SU-DHL-6 (cell line): ENCODE measurements at regions not wholly inside any gene's neighbourhood (a gene's known extent, or its start where the extent isn't known, plus 50 kb on each side); places are given as distances from the start of the nearest gene placed in this dataset.

ENCODE experiments used
- H2AFZ ChIP-seq: fragments of 200-600 bp; sonication (generic); 2 replicates; pipeline ENCODE4 v1.6.1; 2014; ENCODE audit warnings: low read depth, mild to moderate bottlenecking, moderate library complexity, mixed read lengths, antibody characterized with exemption, low read length; ENCODE audit not compliant: severe bottlenecking
- H3F3A ChIP-seq: fragments of 200-600 bp; shearing (Covaris generic); 2 replicates; pipeline ENCODE4 v1.6.0; 2016; ENCODE audit warnings: antibody characterized with exemption, mild to moderate bottlenecking; ENCODE audit not compliant: insufficient read depth
- H3K27ac ChIP-seq: fragments of 200-600 bp; sonication (generic); 2 replicates; pipeline ENCODE4 v1.5.1; 2016; ENCODE audit warnings: low read depth, mild to moderate bottlenecking, low read length, moderate library complexity, mixed read lengths
- H3K27me3 ChIP-seq: fragments of 200-600 bp; sonication (generic), shearing (Covaris generic); 2 replicates; pipeline ENCODE4 v1.6.0; 2014; ENCODE audit warnings: mild to moderate bottlenecking, low read length
- H3K36me3 ChIP-seq: fragments of 200-600 bp; sonication (generic); 2 replicates; pipeline ENCODE4 v1.6.1; 2014; ENCODE audit warnings: mild to moderate bottlenecking, low read length, mixed read lengths
- H3K4me2 ChIP-seq: fragments of 300-600, 200-600 bp; shearing (Covaris generic), sonication (generic); 2 replicates; pipeline ENCODE4 v1.6.0; 2014; ENCODE audit warnings: low read length, low read depth, mild to moderate bottlenecking; ENCODE audit not compliant: poor library complexity, severe bottlenecking
- H3K4me3 ChIP-seq: fragments of 200-600 bp; sonication (generic); 2 replicates; pipeline ENCODE4 v1.5.1; 2014; ENCODE audit warnings: antibody characterized with exemption, low read length, mild to moderate bottlenecking, mixed read lengths; ENCODE audit not compliant: insufficient read depth, poor library complexity, severe bottlenecking
- H3K79me2 ChIP-seq: fragments of 200-600 bp; sonication (generic); 2 replicates; pipeline ENCODE4 v1.6.1; 2014; ENCODE audit warnings: mild to moderate bottlenecking, low read length, moderate library complexity; ENCODE audit not compliant: insufficient read depth
- H3K9ac ChIP-seq: fragments of 200-600 bp; sonication (generic); 2 replicates; pipeline ENCODE4 v1.7.0; 2014; ENCODE audit warnings: mild to moderate bottlenecking, low read length
- H3K9me2 ChIP-seq: fragments of 200-600 bp; sonication (generic); replicated peaks from 2 replicates; pipeline ENCODE4 v1.6.1; 2014; ENCODE audit warnings: low read length; ENCODE audit not compliant: insufficient read depth
- H3K9me3 ChIP-seq: fragments of 200-600 bp; sonication (generic); 2 replicates; pipeline ENCODE4 v1.6.1; 2014; ENCODE audit warnings: low read length, mixed read lengths; ENCODE audit not compliant: insufficient read depth
- H4K20me1 ChIP-seq: fragments of 200-600 bp; sonication (generic); 2 replicates; pipeline ENCODE4 v1.6.1; 2014; ENCODE audit warnings: low read depth, mild to moderate bottlenecking, antibody characterized with exemption, low read length, moderate library complexity, mixed read lengths
- CTCF ChIP-seq: fragments of 200-600 bp; sonication (generic); IDR thresholded peaks from one replicate; pipeline ENCODE4 v1.5.1; 2017; ENCODE audit warnings: antibody characterized with exemption, mild to moderate bottlenecking, low read length, moderate library complexity; ENCODE audit not compliant: insufficient read depth, poor library complexity, severe bottlenecking
- EZH2phosphoT487 ChIP-seq: fragments of 200-600 bp; sonication (generic), shearing (Covaris generic); conservative IDR thresholded peaks from 2 replicates; pipeline ENCODE4 v1.6.1; 2018; ENCODE audit warnings: mild to moderate bottlenecking, antibody characterized with exemption, low read length, moderate library complexity, mixed read lengths

DNA sequence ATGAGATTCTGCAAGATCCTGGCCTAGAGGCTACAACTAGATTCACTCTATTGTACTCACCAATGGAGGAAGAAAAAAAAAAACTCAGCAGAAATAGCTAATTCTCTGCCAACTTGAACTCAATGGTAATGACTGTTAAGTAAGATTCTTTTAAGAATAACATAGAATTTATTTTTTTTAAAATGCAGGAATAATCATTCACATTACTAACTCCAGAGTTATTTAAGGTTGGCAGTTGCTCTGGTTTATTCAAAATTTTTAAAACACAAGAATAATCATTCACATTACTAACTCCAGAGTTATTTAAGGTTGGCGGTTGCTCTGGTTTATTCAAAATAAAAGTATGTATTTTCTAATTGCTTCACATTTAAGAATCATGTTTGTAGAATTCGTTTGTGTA, 1071.9 kb downstream of the IGSF11 start:
- Histone ChIP-seq H3K9me2 (no peaks in the 10 kb centered on the region), H3K4me2 (no peak overlapping the region)

GRCh38 chr3:117963858-117964257, 1070.8 kb downstream of the IGSF11 start:
- no peaks in the 10 kb centered on the region for H3K36me3 ChIP-seq
- H3F3A ChIP-seq, result no peaks in the 10 kb centered on the region
- TF ChIP-seq CTCF (no peak), EZH2phosphoT487 (no peak)
- no peak overlapping the region for H3K4me2 ChIP-seq
- H4K20me1 ChIP-seq, result no peaks in the 10 kb centered on the region
- H3K27ac ChIP-seq, result no peak overlapping the region
- H3K27me3 ChIP-seq, result no peaks in the 10 kb centered on the region
- H3K79me2 ChIP-seq, result no peaks in the 10 kb centered on the region
- no peaks in the 10 kb centered on the region for H3K9me3 ChIP-seq
- H2AFZ ChIP-seq, result no peak overlapping the region
- no peak overlapping the region for H3K9ac ChIP-seq
- H3K9me2 ChIP-seq, result no peaks in the 10 kb centered on the region
- H3K4me3 ChIP-seq, result no peak overlapping the region

More for the DNA sequence above, 1071.9 kb downstream of the IGSF11 start:
- Histone ChIP-seq H3K9me3 (no peaks in the 10 kb centered on the region), H2AFZ (no peak overlapping the region), H3K27ac (no peak overlapping the region), H3K36me3 (no peaks in the 10 kb centered on the region), H3K4me3 (no peak overlapping the region), H3K9ac (no peak overlapping the region), H3K79me2 (no peaks in the 10 kb centered on the region), H3F3A (no peaks in the 10 kb centered on the region), H4K20me1 (no peaks in the 10 kb centered on the region), H3K27me3 (no peaks in the 10 kb centered on the region)
- TF ChIP-seq EZH2phosphoT487 (no peak), CTCF (no peak)

DNA sequence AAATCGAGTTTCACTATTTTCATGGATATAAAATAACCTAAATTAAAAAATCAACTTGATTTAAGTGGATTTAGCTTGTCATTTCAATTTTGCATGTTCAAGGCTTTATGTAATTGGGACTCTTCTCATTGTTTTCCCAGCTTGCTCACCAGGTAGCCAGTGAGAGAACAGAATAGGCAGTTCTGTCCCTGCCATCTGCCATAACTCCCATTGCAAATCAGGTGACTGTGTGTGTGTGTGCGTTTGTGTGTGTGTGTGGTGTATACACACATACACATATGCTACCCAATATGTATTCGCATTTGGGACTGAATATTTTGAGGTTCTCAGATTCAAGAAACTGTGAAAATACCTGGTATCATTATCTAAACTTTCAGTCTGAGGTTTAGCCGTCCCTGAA, 1069.8 kb downstream of the IGSF11 start:
- Histone ChIP-seq H3K27ac (no peak overlapping the region), H3K27me3 (no peaks in the 10 kb centered on the region), H3K4me3 (no peak overlapping the region), H3F3A (no peaks in the 10 kb centered on the region), H3K9me2 (no peaks in the 10 kb centered on the region), H3K9me3 (no peaks in the 10 kb centered on the region), H3K9ac (no peak overlapping the region), H3K79me2 (no peaks in the 10 kb centered on the region), H3K36me3 (no peaks in the 10 kb centered on the region), H3K4me2 (no peak overlapping the region), H2AFZ (no peak overlapping the region), H4K20me1 (no peaks in the 10 kb centered on the region)
- TF ChIP-seq EZH2phosphoT487 (no peak), CTCF (no peak)
